ENCODE measurements at regions not wholly inside any gene's neighbourhood (a gene's known extent, or its start where the extent isn't known, plus 50 kb on each side); places are given as distances from the start of the nearest gene placed in this dataset.
"Not testable (repeated sequence)": the region's sequence is repeated elsewhere in the genome, so short reads cannot be mapped to it uniquely, and the experiment has no call there.

GRCh38 chr3:156050918-156051317, 69.5 kb upstream of the KCNAB1 start:
- no peak for DNase-seq

DNA sequence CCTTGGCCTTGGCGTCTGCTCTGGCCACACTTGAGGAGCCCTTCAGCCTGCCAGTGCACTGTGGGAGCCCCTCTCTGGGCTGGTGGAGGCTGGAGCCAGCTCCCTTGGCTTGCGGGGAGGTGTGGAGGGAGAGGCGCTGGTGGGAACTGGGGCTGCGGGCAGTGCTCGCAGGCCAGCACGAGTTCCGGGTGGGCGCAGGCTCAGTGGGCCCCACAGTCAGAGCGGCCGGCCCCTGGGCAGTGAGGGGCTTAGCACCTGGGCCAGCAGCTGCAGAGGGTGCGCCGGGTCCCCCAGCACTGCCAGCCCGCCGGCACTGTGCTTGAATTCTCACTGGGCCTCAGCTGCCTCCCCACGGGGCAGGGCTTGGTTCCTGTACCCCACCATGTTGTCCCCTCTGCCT, 68.7 kb upstream of the KCNAB1 start:
- no peak for DNase-seq

- no peak for DNase-seq
Observed at GRCh38 chr3:156052115-156052514, 68.3 kb upstream of the KCNAB1 start.

GRCh38 chr3:156059950-156060501, 60.4 kb upstream of the KCNAB1 start:
- no peak for DNase-seq

DNA sequence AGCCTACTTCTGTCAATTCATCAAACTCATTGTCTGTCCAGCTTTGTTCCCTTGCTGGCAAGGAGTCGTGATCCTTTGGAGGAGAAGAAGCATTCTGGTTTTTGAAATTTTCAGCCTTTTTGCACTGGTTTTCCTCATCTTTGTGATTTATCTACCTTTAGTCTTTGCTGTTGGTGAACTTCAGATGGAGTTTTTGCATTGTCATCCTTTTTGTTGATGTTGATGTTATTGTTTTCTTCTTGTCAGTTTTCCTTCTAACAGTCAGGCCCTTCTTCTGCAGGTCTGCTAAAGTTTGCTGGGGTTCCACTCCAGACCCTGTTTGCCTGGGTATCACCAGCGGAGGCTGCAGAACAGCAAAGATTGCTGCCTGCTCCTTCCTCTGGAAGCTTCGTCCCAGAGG, 52.2 kb upstream of the KCNAB1 start:
- DNase-seq: not testable (repeated sequence)

- no peak for DNase-seq
Observed at GRCh38 chr3:156070028-156070427, 50.4 kb upstream of the KCNAB1 start.
